Epithelial cell of esophagus (primary cell): ENCODE measurements at regions not wholly inside any gene's neighbourhood (a gene's known extent, or its start where the extent isn't known, plus 50 kb on each side); places are given as distances from the start of the nearest gene placed in this dataset.
A peak's percentile ranks its signal among the peaks of the same experiment; 100 is the strongest.

ENCODE experiments used
- DNase-seq: peaks from one replicate; pipeline ENCODE4 v3.0.0; 2010; ENCODE audit warnings: low read depth
- H3K4me3 ChIP-seq: 2 replicates; pipeline ENCODE4 v1.5.1; 2011; ENCODE audit warnings: mild to moderate bottlenecking, low read length, control low read depth
- CTCF ChIP-seq: IDR thresholded peaks from 2 replicates; pipeline ENCODE4 v1.5.1; 2011; ENCODE audit warnings: low read depth, mild to moderate bottlenecking, low read length, control low read depth, inconsistent platforms; ENCODE audit not compliant: insufficient read depth; ENCODE audit errors: missing control alignments

- no peak for DNase-seq
Measured at GRCh38 chr6:153856929-153857376, 182.1 kb upstream of the OPRM1 start.

GRCh38 chr6:153852481-153852880, 186.6 kb upstream of the OPRM1 start:
- TF ChIP-seq CTCF, result no peak
- DNase-seq, result peak; percentile 7
- no peak overlapping the region for H3K4me3 ChIP-seq

More at GRCh38 chr6:153856929-153857376, 182.1 kb upstream of the OPRM1 start:
- no peak overlapping the region for H3K4me3 ChIP-seq
- TF ChIP-seq CTCF, result no peak

GRCh38 chr6:153852034-153852433, 187.0 kb upstream of the OPRM1 start:
- H3K4me3 ChIP-seq, result no peak overlapping the region
- peak; percentile 3 for DNase-seq
- TF ChIP-seq CTCF, result no peak

- H3K4me3 ChIP-seq, result no peak overlapping the region
- no peak for TF ChIP-seq CTCF
- no peak for DNase-seq
Measured at GRCh38 chr6:153849072-153849779, 189.8 kb upstream of the OPRM1 start.

- DNase-seq, result no peak
- TF ChIP-seq CTCF, result no peak
- no peak overlapping the region for H3K4me3 ChIP-seq
Measured at GRCh38 chr6:153843420-153843819, 195.6 kb upstream of the OPRM1 start.

GRCh38 chr6:153842491-153842890, 196.5 kb upstream of the OPRM1 start:
- DNase-seq, result no peak
- no peak for TF ChIP-seq CTCF
- H3K4me3 ChIP-seq, result no peak overlapping the region
